NCI-H146 treated with DMSO at 0.1 percent for 48 hours (cell line): ENCODE measurements at regions not wholly inside any gene's neighbourhood (a gene's known extent, or its start where the extent isn't known, plus 50 kb on each side); places are given as distances from the start of the nearest gene placed in this dataset.

Source experiments
- DNase-seq: peaks from one replicate; lab custom pipeline; 2025; ENCODE audit not compliant: unreplicated experiment; lab: John Stamatoyannopoulos, UW

- DNase-seq: no peak
Observed at GRCh38 chr2:120948662-120949011, 213.0 kb downstream of the GLI2 start.

DNA sequence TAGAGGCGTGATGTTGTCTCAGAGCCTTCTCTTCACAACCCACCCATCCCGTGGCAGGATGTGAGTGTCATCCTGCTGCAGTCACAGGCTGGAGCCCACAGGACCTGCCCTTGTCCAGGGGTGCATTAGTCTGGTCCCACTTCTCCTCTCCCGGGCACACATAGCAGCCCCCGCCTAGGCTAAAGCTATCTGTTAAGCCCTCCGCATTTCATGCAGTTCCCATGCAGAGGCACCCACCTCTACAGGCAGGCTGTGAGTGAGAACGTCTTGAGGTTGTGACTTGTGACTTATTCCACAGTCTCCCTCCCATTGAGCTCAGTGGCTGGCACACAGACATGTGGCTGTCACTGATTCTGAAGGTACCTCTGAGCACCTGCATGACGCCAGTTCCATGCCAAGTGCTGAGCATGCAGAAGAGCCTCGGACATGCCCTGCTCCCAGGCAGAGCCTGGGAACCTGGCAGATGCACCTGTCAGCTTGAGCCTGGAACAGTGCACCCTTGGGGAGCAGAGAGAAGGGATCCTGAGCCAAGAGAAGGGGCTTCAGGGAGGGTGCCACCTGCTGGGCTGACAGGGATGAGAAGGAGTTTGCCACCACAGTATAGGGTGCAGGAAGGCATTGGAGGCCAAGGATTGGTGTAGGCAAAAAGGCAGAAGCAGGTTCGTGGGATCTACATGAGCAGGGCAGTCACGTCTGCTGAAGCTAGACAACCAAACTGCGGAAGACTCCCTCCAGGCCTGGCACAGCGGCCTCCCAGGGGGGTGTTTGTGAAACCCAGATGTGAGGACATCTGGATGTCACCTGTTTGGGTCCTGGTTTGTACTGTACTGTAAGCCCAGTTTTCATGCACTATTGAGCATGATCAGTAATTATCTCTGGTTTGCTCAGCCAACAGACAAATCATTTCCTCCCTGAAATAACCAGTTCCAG lies 213.6 kb downstream of the GLI2 start:
- DNase-seq: no peak

GRCh38 chr2:120949957-120950590 lies 214.4 kb downstream of the GLI2 start:
- DNase-seq: no peak

GRCh38 chr2:120951693-120952092 lies 216.0 kb downstream of the GLI2 start:
- no peak for DNase-seq

DNA sequence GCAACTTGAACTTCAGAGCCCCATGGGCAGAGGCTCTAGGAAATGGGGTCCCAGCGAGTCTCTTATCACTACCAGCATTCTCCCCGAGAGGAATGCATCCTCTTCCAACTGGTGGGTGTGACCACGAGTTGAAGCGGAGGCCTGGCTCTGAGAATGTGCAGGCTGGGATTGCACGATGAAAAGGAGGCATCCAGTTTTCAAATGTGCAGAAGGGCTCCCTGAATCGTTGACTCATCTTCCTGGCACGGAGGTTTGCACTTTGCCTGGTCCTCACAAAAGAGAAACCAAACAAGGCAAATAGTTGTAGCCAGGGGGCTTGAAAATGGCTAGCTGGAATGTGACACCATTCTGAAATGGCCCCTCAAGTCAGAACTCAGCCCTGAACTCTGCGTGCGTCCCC lies 216.7 kb downstream of the GLI2 start:
- DNase-seq: no peak

- DNase-seq: no peak
Observed at GRCh38 chr2:120953066-120953756, 217.5 kb downstream of the GLI2 start.

GRCh38 chr2:120953843-120954584 lies 218.3 kb downstream of the GLI2 start:
- no peak for DNase-seq

GRCh38 chr2:120954939-120955338 lies 219.3 kb downstream of the GLI2 start:
- no peak for DNase-seq

DNA sequence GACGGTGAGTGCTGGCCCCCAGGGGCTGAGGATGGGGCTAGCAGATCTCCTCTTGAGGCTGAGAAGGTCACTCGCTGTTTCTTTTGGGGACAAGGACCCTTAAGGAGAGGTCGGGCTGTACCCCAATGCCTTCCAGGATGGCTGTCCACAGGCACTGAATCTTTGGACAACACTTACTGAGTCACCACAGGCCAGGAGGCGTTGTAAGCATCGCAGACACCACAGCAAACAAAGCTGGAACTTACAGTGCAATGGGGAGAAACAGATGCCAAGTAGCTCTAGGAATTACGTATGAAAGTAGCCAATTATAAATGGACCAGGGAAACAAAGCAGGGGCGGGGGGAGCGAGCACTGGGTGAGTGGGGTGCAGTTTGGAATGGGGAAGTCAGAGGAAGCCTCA lies 219.8 kb downstream of the GLI2 start:
- no peak for DNase-seq

DNA sequence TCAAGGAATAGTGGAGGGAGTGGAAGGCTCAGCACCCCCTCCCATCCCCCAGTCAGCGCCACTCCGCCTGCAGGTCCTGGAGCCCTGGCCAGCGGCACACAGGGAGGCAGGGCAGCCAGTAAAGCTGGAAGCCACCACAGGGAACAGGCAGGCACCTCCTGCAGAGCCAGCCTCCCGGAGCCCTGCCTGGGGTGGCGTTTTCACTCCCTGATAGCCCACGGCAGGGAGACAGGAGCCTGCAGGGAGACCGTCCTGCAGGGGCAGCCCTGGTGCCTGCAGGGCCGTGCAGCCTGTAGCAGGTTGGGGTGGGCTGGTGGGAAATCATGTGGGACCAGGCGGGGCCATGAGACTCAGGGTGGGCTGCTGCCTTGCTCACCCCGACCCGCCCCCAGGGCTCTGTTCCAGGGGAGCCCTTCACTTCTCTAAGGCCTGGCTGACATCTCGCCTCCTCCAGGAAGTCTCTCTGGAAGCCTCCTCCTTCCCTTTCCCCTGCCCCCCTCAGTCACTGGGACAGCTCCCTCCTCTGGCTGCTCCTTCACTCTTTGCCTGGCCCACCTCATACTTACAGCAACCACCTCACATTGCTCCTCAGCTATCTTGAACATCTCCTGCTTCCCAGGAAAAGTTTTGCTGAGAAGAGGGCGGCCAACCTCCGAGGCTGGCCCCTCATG lies 221.0 kb downstream of the GLI2 start:
- no peak for DNase-seq

DNA sequence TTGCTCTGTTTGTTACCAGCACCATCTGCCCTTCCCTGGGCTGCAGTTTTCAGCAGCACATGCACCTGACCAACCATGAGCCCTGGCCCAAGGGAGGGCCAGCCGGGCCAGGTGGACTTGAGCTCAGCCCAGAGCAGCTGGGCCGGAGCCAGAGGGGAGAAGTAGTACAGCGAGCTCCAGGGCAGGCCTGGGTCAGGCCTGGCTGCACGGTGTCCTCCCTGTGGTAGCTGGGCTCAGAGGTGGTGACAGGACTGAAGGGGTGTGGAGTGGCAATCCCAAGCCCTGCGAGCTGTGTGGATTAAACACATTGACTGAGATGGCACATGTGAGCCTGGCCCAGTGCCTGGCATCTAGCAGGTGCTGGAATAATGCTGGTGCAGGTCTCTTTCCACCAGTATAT lies 222.2 kb downstream of the GLI2 start:
- no peak for DNase-seq

DNA sequence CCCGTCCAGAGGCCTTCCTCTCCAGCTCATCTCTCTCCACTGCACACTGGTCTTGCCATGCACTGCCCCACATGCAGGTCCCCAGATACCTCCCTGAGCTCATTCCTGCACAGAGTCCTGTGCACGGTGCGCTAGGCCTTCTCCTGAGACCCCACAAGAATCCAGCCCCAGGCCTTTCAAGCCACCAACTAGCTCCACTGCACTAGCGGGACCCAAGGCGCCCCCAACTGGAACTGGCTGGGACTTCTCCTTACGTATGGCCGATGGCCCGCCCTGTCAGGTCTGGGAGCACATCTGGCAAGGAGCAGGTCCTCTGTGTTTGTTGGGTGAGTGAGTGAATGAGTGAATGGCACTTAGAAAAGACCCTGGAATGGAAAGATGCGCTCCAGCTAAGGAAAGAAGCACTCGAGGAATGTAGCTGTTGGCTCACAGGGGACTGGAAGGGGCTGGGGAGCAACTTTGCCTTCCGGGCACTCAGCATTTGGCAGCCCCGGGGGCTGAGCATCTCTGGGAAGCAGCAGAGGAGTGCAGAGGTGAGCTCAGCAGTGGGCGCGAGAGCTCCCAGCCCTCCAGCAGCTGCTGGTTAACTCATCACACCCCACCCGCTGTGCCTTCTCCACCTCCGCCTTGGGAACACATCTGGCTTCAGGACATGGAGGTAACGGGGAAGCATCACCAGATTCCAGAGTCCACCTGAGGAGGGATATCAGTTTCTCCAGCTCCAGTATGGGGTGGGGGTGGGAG lies 223.1 kb downstream of the GLI2 start:
- DNase-seq: no peak

- no peak for DNase-seq
Observed at GRCh38 chr2:120959426-120959825, 223.8 kb downstream of the GLI2 start.

DNA sequence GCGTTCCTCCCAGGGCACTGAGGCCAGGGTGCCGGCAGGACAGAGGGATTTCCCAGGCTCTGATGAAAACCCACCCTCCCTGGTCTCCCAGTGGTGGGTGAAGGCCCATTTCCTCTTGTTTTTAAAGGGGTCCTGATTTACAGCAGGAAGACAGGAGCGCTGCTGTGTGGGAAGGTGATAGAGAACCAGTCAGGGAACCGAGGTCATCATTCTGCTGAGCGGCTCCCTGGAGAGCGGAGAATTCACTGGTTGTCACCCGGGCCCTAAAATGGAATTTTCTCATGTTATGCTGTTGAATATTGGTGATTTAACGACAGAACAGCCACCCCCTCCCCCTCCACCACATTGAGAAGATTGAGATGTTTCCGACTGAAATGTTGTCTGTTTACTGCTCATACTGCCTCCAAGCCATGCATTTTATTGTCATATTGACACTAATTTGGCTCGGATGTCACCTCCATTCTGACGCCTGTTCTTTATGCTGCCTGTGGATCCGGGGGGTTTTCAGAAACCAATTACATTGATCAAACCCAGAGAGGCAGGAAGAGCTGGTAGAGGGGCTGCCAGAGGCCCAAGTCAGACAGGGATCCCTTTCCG lies 225.2 kb downstream of the GLI2 start:
- no peak for DNase-seq

DNA sequence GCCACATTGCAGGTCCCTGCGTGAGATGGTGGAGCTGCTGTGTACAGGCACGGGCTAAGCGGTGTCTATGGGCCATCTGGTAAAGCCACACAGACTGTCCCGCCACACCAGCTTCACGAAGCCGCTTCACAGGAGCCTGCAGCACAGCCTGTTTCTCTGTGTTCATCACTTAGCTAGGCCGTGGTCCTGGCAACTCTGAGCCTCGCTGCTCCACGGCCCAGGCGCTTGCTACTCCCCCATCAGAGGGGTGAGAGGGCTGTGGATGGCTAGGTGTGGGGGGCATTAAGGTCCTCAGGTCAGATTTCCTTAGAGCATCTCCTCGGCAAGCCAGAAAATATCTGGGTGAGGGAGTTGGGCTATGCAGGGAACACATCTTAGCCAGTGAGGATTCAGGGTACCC lies 225.7 kb downstream of the GLI2 start:
- DNase-seq: no peak

GRCh38 chr2:120963997-120964705 lies 228.5 kb downstream of the GLI2 start:
- DNase-seq: no peak

DNA sequence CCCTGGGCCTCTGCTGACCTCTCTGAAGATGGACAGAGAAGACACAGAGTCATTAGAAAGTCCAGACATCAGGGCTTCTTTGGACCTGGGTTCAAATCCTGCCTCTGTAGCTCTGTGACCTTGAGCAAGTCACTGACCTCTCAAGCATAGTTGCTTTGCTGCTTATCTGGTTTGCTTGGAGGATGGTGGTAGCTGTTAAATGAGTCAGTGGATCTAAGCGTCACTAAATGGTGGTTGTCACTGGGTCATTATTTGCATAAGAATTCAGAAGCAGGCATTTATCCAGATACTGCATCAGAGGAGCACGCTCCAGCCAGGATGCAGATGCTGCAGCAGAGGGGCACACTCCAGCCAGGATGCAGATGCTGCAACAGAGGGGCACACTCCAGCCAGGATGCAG lies 229.2 kb downstream of the GLI2 start:
- no peak for DNase-seq

GRCh38 chr2:120966510-120967254 lies 231.0 kb downstream of the GLI2 start:
- DNase-seq: no peak
